Rectal smooth muscle tissue (tissue), 1 donor: ENCODE measurements at regions not wholly inside any gene's neighbourhood (a gene's known extent, or its start where the extent isn't known, plus 50 kb on each side); places are given as distances from the start of the nearest gene placed in this dataset.
"Not testable (repeated sequence)": the region's sequence is repeated elsewhere in the genome, so short reads cannot be mapped to it uniquely, and the experiment has no call there.

Experiments used
- H3K27ac ChIP-seq: one replicate; pipeline ENCODE4 v1.7.0; 2013; ENCODE audit warnings: low read depth, low read length, inconsistent platforms
- H3K27me3 ChIP-seq: one replicate; pipeline ENCODE4 v1.7.0; 2013; ENCODE audit warnings: low read length; ENCODE audit not compliant: control insufficient read depth, insufficient read depth
- H3K36me3 ChIP-seq: one replicate; pipeline ENCODE4 v1.7.0; 2013; ENCODE audit warnings: low read length; ENCODE audit not compliant: control insufficient read depth, insufficient read depth
- H3K4me1 ChIP-seq: one replicate; pipeline ENCODE4 v1.7.0; 2013; ENCODE audit warnings: low read length; ENCODE audit not compliant: control insufficient read depth, insufficient read depth
- H3K4me3 ChIP-seq: one replicate; pipeline ENCODE4 v1.7.0; 2013; ENCODE audit warnings: low read length
- H3K9ac ChIP-seq: one replicate; pipeline ENCODE4 v1.7.0; 2013; ENCODE audit warnings: low read length

GRCh38 chr9:28984016-28984415 is 1410.7 kb upstream of the C9orf72 start:
- Histone ChIP-seq H3K27me3 (no peaks in the 10 kb centered on the region), H3K4me3 (no peak overlapping the region), H3K27ac (no peak overlapping the region), H3K4me1 (no peaks in the 10 kb centered on the region), H3K36me3 (no peaks in the 10 kb centered on the region), H3K9ac (no peak overlapping the region)

DNA sequence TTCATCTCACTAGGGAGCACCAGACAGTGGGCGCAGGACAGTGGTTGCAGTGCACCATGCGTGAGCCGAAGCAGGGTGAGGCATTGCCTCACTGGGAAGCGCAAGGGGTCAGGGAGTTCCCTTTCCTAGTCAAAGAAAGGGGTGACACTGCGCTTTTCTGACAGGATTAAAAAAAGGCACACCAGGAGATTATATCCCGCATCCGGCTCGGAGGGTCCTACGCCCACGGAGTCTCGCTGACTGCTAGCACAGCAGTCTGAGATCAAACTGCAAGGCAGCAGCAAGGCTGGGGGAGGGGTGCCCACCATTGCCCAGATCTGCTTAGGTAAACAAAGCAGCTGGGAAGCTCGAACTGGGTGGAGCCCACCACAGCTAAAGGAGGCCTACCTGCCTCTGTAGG is 1416.7 kb upstream of the C9orf72 start:
- H3K4me1 ChIP-seq, H3K9ac ChIP-seq, H3K27me3 ChIP-seq: not testable (repeated sequence)

DNA sequence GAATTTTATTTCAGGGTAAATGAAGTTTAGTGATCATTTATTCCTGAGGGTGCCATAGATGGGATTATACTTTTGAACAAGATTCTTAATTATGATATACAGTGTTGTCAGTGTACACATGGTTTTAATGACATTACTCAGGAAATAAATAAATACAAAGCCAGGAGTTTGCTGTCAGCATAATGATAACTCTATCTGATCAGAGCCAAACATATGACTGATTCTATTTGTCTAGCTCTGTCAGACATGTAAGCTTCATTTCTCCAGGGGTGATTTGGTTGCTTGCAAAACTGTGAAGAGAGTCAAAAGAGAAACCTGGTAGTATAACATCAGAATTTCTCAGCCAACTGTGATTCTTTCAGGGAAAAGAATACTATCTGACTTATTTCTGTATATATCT is 1425.8 kb upstream of the C9orf72 start:
- H3K27me3 ChIP-seq: no peaks in the 10 kb centered on the region
- H3K27ac ChIP-seq: no peak overlapping the region
- H3K36me3 ChIP-seq: no peaks in the 10 kb centered on the region
- H3K4me1 ChIP-seq: no peaks in the 10 kb centered on the region
- no peak overlapping the region for H3K4me3 ChIP-seq
- no peak overlapping the region for H3K9ac ChIP-seq

More for the DNA sequence above, 1416.7 kb upstream of the C9orf72 start:
- not testable (repeated sequence) for H3K36me3 ChIP-seq, H3K27ac ChIP-seq, H3K4me3 ChIP-seq

DNA sequence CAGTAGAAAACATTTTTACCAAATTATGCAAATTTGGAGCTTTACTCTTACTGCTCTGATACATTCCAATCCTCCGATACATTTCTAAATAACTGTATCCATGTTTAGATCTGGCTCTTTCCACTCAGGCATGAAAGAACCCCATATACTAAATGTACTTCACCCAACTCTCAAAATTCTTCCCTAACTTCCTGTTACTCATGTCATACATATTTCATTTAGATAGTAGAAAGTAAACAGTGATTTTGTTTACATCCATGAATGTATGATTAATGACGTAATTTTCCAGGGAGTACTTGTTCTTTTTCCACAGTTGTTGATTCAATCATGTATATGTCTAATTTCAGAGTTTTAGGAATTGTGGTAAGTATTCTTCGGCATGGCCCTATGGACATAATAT is 1426.5 kb upstream of the C9orf72 start:
- H3K4me1 ChIP-seq: no peaks in the 10 kb centered on the region
- no peaks in the 10 kb centered on the region for H3K27me3 ChIP-seq
- H3K36me3 ChIP-seq: no peaks in the 10 kb centered on the region
- no peak overlapping the region for H3K27ac ChIP-seq
- H3K4me3 ChIP-seq: no peak overlapping the region
- no peak overlapping the region for H3K9ac ChIP-seq

DNA sequence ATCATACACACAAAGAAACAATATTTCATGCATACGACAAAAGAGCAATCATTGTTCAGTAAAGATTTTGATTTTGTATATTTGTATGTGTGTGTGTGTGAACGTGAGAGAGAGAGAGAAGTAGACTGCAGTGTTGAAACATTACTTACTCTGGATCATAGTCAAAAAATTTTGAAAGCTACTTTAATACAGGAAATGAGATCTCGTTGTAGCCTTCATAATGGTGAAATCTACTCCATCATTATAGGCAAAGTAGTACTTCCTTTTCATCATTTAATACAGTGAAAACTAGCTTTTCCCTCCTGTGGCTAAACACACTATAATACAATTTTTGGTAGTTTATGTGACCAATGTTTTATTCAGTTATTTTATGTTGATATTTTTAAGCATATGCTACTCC is 1427.7 kb upstream of the C9orf72 start:
- no peak overlapping the region for H3K27ac ChIP-seq

GRCh38 chr9:29004988-29005387 is 1431.7 kb upstream of the C9orf72 start:
- Histone ChIP-seq H3K27ac (no peak overlapping the region), H3K4me3 (no peak overlapping the region), H3K4me1 (no peaks in the 10 kb centered on the region), H3K36me3 (no peaks in the 10 kb centered on the region), H3K9ac (no peak overlapping the region), H3K27me3 (no peaks in the 10 kb centered on the region)

More for the DNA sequence above, 1427.7 kb upstream of the C9orf72 start:
- Histone ChIP-seq H3K4me1 (no peaks in the 10 kb centered on the region), H3K9ac (no peak overlapping the region), H3K4me3 (no peak overlapping the region), H3K36me3 (no peaks in the 10 kb centered on the region), H3K27me3 (no peaks in the 10 kb centered on the region)

GRCh38 chr9:29006628-29007027 is 1433.3 kb upstream of the C9orf72 start:
- Histone ChIP-seq H3K9ac (no peak overlapping the region), H3K36me3 (no peaks in the 10 kb centered on the region), H3K4me3 (no peak overlapping the region), H3K27me3 (no peaks in the 10 kb centered on the region), H3K27ac (no peak overlapping the region), H3K4me1 (no peaks in the 10 kb centered on the region)

DNA sequence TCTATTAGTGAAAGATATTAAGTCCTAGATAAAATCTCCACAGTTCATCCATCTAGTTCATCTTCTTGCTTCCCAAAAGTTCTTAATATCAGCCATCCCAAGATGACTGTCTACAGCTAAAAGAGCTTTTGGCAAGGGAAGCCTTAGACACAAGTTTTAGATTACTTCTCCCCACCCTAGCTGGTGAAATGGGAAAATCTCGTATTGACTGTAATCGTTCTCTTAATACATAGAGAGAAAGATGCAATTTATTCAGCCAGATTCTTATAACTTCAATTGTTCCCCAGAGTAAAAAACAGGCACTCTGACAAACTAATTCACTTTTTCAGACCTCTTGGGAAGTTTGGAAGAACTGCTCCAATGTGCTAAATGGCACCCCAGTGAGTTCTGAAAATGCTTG is 1439.6 kb upstream of the C9orf72 start:
- Histone ChIP-seq H3K27ac (no peak overlapping the region), H3K27me3 (no peaks in the 10 kb centered on the region), H3K36me3 (no peaks in the 10 kb centered on the region), H3K9ac (no peak overlapping the region), H3K4me3 (no peak overlapping the region), H3K4me1 (no peaks in the 10 kb centered on the region)

DNA sequence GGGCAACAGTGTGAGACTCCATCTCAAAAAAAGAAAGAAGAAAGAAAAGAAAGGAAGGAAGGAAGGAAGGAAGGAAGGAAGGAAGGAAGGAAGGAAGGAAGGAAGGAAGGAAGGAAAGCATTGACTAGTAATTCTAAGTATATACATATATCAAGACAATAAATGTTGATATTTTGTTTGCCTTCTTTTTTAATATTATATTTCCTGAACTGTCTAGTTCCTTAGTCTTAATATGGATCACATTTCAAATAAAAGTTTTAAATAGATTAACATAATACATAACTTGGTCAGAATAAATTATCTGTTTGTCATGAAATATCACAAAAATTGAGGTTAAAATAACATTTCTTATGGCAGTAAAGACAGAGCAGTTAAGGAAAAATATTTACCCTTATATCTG is 1448.4 kb upstream of the C9orf72 start:
- no peaks in the 10 kb centered on the region for H3K36me3 ChIP-seq
- H3K9ac ChIP-seq: no peak overlapping the region
- H3K27ac ChIP-seq: no peak overlapping the region
- H3K4me3 ChIP-seq: no peak overlapping the region
- no peaks in the 10 kb centered on the region for H3K27me3 ChIP-seq
- H3K4me1 ChIP-seq: no peaks in the 10 kb centered on the region

GRCh38 chr9:29038332-29038731 is 1465.1 kb upstream of the C9orf72 start:
- Histone ChIP-seq H3K9ac (no peak overlapping the region), H3K27me3 (no peaks in the 10 kb centered on the region), H3K27ac (no peak overlapping the region), H3K36me3 (no peaks in the 10 kb centered on the region), H3K4me1 (no peaks in the 10 kb centered on the region), H3K4me3 (no peak overlapping the region)

- Histone ChIP-seq H3K4me1 (no peaks in the 10 kb centered on the region), H3K27ac (no peak overlapping the region), H3K36me3 (no peaks in the 10 kb centered on the region), H3K9ac (no peak overlapping the region), H3K27me3 (no peaks in the 10 kb centered on the region), H3K4me3 (no peak overlapping the region)
Measured at GRCh38 chr9:29039258-29039657, 1466.0 kb upstream of the C9orf72 start.

DNA sequence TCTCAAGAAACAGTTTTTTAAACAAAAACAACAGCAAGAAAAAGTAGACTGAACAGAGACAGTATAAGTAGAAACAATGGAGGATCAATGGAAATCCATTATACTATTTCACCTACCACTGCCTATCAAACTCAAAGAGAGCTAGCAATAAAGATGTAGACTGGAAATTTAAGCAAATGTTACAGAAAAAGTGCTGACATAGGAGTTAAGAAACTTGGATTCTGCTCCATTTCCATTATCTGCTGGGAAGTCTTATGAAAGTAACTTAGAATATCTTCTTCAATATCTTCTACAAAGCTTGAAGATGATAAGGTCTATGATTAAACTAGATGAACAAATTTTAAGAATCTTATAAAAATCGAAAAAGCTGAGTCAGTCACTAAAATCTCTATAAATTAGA is 1469.8 kb upstream of the C9orf72 start:
- Histone ChIP-seq H3K4me1 (no peaks in the 10 kb centered on the region), H3K36me3 (no peaks in the 10 kb centered on the region)

DNA sequence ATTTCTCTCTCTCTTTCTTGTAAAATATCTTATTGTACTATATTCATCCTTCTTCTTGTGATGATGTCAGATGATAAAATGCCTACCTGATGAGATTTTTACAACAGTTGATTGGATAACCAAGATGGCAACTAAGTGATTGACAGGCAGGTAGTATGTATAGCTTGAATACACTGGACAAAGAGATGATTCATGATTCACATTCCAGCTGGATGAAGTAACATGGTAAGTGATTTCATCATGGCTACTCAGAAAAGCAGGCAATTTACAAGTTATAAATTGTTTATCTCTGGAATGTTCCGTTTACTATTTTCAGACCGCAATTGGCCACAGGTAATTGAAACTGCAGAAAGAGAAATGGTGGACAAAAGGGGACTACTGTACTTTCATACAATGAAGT is 1471.7 kb upstream of the C9orf72 start:
- Histone ChIP-seq H3K9ac (no peak overlapping the region), H3K4me3 (no peak overlapping the region), H3K27me3 (no peaks in the 10 kb centered on the region), H3K4me1 (no peaks in the 10 kb centered on the region), H3K36me3 (no peaks in the 10 kb centered on the region), H3K27ac (no peak overlapping the region)

More for the DNA sequence above, 1469.8 kb upstream of the C9orf72 start:
- no peaks in the 10 kb centered on the region for H3K27me3 ChIP-seq
- no peak overlapping the region for H3K4me3 ChIP-seq
- no peak overlapping the region for H3K9ac ChIP-seq
- H3K27ac ChIP-seq: no peak overlapping the region
